CD4-positive, alpha-beta T cell treated with Interleukin-12 subunit alpha and Interleukin-12 subunit beta, for 1 hour (primary cell): ENCODE measurements at regions not wholly inside any gene's neighbourhood (a gene's known extent, or its start where the extent isn't known, plus 50 kb on each side); places are given as distances from the start of the nearest gene placed in this dataset.

Experiments
- DNase-seq: peaks from one replicate; pipeline ENCODE4 v3.0.0-alpha.2; 2020

GRCh38 chrX:69221239-69222102 lies 56.2 kb upstream of the PJA1 start:
- no peak for DNase-seq

GRCh38 chrX:69218407-69218997 lies 53.2 kb upstream of the PJA1 start:
- no peak for DNase-seq

- DNase-seq = no peak
These were observed 51.7 kb upstream of the PJA1 start for GRCh38 chrX:69216911-69217310.

- DNase-seq = no peak
These were observed 51.2 kb upstream of the PJA1 start for GRCh38 chrX:69216446-69216845.

GRCh38 chrX:69215161-69215875 lies 50.1 kb upstream of the PJA1 start:
- no peak for DNase-seq
